ENCODE measurements at regions not wholly inside any gene's neighbourhood (a gene's known extent, or its start where the extent isn't known, plus 50 kb on each side); places are given as distances from the start of the nearest gene placed in this dataset.

DNA sequence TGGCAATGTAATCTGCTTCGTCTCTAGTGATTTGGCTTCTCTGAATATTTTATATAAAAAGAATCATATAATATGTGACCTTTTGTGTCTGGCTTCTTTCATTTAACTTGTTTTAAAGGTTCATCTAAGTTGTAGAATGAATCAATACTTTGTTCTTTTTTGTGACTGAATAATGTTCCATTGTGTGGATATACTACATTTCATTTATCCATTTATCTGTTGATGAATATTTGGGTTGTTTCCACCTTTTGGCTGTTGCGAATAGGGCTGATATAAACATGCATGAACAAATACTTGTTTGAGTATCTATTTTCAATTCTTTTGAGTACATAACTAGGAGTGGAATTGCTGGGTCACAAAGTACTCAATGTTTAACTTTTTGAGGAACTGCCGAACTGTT is 63.8 kb upstream of the TNP1 start:
- TF ChIP-seq, protein P1, sequence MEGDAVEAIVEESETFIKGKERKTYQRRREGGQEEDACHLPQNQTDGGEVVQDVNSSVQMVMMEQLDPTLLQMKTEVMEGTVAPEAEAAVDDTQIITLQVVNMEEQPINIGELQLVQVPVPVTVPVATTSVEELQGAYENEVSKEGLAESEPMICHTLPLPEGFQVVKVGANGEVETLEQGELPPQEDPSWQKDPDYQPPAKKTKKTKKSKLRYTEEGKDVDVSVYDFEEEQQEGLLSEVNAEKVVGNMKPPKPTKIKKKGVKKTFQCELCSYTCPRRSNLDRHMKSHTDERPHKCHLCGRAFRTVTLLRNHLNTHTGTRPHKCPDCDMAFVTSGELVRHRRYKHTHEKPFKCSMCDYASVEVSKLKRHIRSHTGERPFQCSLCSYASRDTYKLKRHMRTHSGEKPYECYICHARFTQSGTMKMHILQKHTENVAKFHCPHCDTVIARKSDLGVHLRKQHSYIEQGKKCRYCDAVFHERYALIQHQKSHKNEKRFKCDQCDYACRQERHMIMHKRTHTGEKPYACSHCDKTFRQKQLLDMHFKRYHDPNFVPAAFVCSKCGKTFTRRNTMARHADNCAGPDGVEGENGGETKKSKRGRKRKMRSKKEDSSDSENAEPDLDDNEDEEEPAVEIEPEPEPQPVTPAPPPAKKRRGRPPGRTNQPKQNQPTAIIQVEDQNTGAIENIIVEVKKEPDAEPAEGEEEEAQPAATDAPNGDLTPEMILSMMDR (IDR thresholded peaks at IDR 0.05; ENCODE audit: low read depth, low read length): no peak
- no peak for TF ChIP-seq POLR2A (IDR thresholded peaks at IDR 0.05; ENCODE audit: extremely low read depth, insufficient read length)

Measured in NB4 (cell line).